Left colon (tissue), 2 donors: ENCODE measurements at regions not wholly inside any gene's neighbourhood (a gene's known extent, or its start where the extent isn't known, plus 50 kb on each side); places are given as distances from the start of the nearest gene placed in this dataset.
"Not testable (repeated sequence)": the region's sequence is repeated elsewhere in the genome, so short reads cannot be mapped to it uniquely, and the experiment has no call there.

Experiments
- ATAC-seq: fragments of 200-7000 bp; cut with Tn5 transposase; one replicate; pipeline ENCODE4 v1.9.1; 2020; ENCODE audit warnings: mild to moderate bottlenecking, moderate library complexity
- DNase-seq, 2 donors: peaks; one replicate each; pipeline ENCODE4 v3.0.0-alpha.2; 2020
- intact Hi-C, 2 donors: fragments of 100-400 bp; cut with DNase I in 1 of 2; cut with micrococcal nuclease in 1 of 2; formaldehyde crosslinking; loops; one replicate each; pipeline versions ENCODE4 v1.11.2 to v1.14.0; 2022; cut with DNase I, micrococcal nuclease
- donor health status: DM: no; HTN: no; CAD: no.
- donor health status: DM: yes; HTN: yes; CAD: no.

DNA sequence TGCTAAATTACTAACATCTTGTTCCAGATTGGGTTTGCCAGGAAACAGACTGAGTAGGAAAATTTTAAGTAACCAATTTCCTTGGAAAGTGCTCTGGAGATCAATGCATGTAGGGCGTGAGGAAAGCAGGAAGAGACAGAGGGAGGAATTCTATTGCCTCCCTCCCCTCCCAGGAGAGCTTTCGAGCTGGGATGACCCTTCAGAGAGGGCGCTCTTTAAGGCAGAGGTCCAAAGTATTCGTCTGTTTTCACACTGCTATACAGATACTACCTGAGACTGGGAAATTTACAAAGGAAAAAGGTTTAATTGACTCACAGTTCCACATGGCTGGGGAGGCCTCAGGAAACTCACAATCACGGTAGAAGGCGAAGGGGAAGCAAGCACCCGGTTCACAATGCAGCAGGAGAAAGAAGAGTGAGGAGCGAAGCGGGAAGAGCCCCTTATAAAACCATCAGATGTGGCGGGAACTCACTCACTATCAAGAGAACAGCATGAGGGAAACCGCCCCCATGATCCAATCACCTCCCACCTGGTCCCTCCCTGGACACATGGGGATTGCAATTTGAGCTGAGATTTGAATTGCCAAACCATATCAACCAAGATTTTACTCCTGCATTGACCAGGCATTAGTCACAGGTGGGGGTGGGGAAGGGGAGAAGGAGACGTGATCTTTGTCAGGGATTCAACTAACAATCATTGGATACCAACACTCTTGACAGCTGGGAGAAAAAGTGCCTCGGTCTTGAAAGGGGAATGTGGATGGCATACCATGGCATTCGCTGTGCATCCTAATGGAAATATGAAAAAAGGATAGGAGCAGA, 63.8 kb downstream of the SLITRK2 start:
- ATAC-seq, result no peak
- no peak for DNase-seq
- intact Hi-C loops, result no loop called here

- ATAC-seq, result no peak
- intact Hi-C loops, result no loop called here
Observed at GRCh38 chrX:145886469-145886868, 68.8 kb downstream of the SLITRK2 start.

DNA sequence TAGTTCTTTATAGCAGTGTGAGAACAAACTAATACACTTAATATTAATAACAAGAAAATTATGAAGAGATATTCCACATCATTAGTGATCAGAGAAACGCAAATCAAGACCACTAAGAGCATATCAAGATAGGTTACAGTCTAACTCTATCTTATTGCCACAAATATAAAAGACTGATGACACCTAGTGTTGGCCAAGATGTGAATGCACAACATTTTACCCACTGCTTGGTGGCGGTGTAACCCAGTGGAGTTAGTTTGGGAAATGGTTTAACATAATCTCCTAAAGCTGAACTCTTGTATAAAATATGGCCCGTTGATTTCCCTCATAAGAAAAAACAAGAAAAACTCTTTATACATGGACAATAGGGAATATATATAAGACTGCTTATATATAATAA, 92.4 kb downstream of the SLITRK2 start:
- intact Hi-C loops, result no loop called here
- ATAC-seq (no peak), DNase-seq (no peak)

More at GRCh38 chrX:145886469-145886868, 68.8 kb downstream of the SLITRK2 start:
- no peak for DNase-seq

- ATAC-seq (no peak), DNase-seq (no peak)
- intact Hi-C loops, result no loop called here
Observed at GRCh38 chrX:145919400-145919799, 101.8 kb downstream of the SLITRK2 start.

- ATAC-seq (no peak), DNase-seq (no peak)
- intact Hi-C loops, result no loop called here
Observed at GRCh38 chrX:145923376-145923775, 105.7 kb downstream of the SLITRK2 start.

- no peak for DNase-seq
- intact Hi-C loops, result no loop called here
- ATAC-seq, result no peak
Observed at GRCh38 chrX:145936769-145937168, 119.1 kb downstream of the SLITRK2 start.

GRCh38 chrX:145949056-145949455, 131.4 kb downstream of the SLITRK2 start:
- DNase-seq, result no peak
- intact Hi-C loops, result no loop called here
- no peak for ATAC-seq

DNA sequence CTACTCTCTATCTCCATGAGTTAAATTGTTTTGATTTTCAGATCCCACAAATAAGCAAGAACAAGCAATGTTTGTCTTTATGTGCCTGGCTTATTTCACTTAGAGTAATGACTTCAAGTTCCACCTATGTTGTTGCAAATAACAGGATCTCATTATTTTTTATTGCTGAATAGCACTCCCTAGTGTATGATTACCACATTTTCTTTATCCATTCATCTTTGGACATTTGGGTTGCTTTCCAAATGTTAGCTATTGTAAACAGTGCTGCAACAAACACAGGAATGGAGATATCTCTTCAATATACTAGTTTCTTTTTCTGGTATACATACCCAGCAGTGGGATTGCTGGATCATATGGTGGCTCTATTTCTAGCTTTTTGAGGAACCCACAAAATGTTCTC, 136.0 kb downstream of the SLITRK2 start:
- no peak for ATAC-seq
- intact Hi-C loops, result no loop called here
- DNase-seq, result no peak

DNA sequence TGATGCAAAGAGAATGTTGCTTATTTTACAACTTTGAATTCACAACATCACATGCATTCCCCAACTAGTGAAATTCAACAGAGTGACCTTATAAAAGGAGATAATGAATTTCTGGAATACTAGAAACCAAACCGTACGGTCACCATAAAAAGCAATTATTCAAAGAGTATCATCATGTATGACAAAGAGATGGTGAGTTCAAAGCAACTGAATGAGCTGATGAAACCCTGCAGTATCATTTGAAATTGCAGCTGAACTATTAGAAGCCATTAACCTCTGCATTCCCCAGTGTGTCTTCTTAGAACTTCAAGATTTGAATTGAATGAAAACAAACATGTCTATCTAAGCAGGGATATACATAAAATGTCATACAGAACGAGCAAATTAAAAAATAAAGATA, 172.4 kb downstream of the SLITRK2 start:
- intact Hi-C loops, result no loop called here
- ATAC-seq (no peak), DNase-seq (no peak)

DNA sequence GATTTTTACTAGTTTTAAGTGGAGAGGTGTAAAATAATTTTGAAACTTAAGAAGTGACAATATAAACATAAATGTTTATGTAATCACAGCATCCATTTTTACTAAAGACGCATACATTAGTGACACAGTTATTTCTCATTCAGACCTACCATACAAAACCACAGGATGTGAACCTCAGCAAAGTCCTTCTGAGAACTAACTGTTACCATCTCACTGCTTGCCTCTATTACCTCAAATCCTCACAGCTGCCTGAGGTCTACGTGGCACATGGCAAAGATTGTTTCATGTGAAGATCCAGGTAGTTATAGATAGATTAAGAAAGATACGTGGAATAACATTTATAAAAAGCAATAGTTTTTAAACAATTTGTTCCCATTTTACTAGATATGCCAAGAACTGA, 189.0 kb downstream of the SLITRK2 start:
- ATAC-seq (no peak), DNase-seq (no peak)
- intact Hi-C loops, result no loop called here

DNA sequence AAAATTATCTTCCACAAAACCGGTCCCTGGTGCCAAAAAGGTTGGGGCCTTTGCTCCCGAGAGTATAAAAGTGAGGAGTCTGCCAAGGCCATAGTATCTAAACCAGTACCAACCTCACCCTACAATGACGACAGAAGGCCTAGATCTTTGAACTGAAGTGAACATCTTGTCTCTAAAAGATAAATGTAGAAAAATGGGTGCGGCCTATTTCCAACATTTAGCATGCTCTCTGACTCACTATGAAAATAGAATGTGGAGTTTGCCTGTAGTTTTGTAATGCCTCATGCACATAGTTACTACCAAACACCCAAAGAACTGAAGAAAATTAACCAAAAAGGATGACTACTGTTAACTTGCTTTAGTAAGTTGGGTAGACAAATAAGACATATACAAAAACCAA, 218.4 kb downstream of the SLITRK2 start:
- DNase-seq (no peak), ATAC-seq (no peak)
- intact Hi-C loops, result no loop called here

DNA sequence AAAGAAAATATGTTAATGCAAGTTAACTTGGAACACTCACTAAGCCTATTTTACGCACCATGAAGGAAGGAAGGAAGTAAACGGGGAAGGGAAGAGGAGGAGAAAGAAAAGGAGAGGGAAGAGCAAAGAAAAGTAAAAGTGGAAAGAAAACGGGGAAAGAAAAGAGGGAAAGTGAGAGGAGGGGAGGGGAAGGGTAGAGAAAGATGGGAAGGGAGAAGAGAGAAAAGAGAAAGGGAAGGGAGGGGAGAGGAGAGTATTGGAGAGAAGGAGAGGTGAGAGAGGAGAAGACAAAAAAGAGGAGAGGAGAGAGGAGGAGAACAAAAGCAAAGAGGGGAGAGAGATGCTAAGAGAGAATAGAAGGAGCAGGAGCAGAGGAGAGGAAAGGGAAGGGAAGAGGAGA, 224.1 kb downstream of the SLITRK2 start:
- DNase-seq (no peak), ATAC-seq (no peak)
- intact Hi-C loops, result no loop called here

GRCh38 chrX:146046011-146046715, 228.5 kb downstream of the SLITRK2 start:
- DNase-seq, ATAC-seq, intact Hi-C loops: not testable (repeated sequence)

GRCh38 chrX:146049568-146049967, 231.9 kb downstream of the SLITRK2 start:
- DNase-seq, ATAC-seq, intact Hi-C loops: not testable (repeated sequence)

DNA sequence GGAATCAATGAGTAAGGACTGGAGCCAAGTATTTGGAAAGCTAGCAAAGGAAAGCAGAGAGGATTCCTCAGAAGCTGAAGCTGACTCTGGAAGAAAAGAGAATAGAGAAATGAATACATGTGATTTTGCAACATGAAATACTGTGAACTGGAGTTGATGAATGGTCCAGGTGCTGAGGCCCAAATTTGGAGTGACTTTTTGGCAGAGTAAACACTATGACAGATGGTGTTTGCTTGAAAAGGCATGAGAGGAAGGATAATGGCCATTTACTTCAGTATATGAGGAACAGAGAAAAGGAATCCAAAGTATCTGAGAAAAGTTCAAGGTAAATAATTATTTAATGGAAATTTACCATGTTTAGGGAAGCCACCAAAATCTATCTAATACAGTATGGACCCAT, 236.7 kb downstream of the SLITRK2 start:
- intact Hi-C loops, result no loop called here
- DNase-seq (no peak), ATAC-seq (no peak)

GRCh38 chrX:146055733-146056132, 238.1 kb downstream of the SLITRK2 start:
- no peak for DNase-seq
- intact Hi-C loops, result no loop called here
- ATAC-seq, result no peak

DNA sequence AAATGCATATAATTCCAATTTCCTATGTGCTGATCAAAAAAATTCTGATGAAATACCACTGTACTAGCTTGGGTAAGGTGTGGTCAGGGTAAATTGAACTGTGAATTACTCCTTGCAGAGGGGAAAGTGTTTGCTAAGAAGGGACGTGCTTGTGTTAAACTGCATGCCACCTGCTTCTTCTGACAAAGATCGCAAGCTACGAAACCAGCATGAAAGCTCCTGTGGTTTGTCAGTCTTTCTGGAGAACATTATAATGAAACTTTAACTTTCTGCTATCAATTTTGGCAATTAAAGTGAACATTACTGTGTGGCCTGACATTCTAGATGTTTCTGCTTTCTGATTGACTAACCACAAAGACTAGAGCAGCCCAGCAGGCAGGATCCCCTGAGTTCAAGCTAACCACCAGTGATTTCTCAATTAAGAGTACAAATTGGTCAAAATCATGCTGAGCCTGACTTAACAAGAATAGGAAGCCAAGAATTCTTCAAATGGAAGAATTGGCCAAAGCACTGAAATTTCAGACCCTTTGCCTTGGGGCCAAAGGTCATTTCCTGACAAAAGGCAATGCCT, 239.0 kb downstream of the SLITRK2 start:
- no peak for DNase-seq
- ATAC-seq, result peak; percentile 41
- intact Hi-C loops, result no loop called here

GRCh38 chrX:146064156-146064555, 246.5 kb downstream of the SLITRK2 start:
- intact Hi-C loops, result no loop called here
- no peak for ATAC-seq
- DNase-seq, result no peak

GRCh38 chrX:146090732-146091131, 273.1 kb downstream of the SLITRK2 start:
- intact Hi-C loops, result no loop called here
- no peak for ATAC-seq
- no peak for DNase-seq

- no peak for ATAC-seq
- intact Hi-C loops, result no loop called here
Observed at GRCh38 chrX:146109362-146109761, 291.7 kb downstream of the SLITRK2 start.

More at GRCh38 chrX:146109362-146109761, 291.7 kb downstream of the SLITRK2 start:
- DNase-seq, result no peak
